T-cell (primary cell): ENCODE measurements at regions not wholly inside any gene's neighbourhood (a gene's known extent, or its start where the extent isn't known, plus 50 kb on each side); places are given as distances from the start of the nearest gene placed in this dataset.

Experiments
- ATAC-seq, 4 experiments: fragments of 200-7000 bp in 3 of 4; fragments of 150-1000 bp in 1 of 4; cut with Tn5 transposase; replicated peaks in 1 of 4; 1 replicate in 3 of 4; 2 replicates in 1 of 4; pipeline ENCODE4 v1.10.0; 2021; ENCODE audit warnings: moderate library complexity in 3 of 4, mild to moderate bottlenecking in 2 of 4, moderate number of reproducible peaks in 1 of 4
- CTCF ChIA-PET, 2 donors: fragments of 300-600 bp; sonication (Branson Sonifier 250); formaldehyde crosslinking; loops; one replicate each; lab custom pipeline; 2022; ENCODE audit warnings: antibody characterized with exemption in 2 of 2; lab: Charles Lee
- POLR2A ChIA-PET, 2 donors: fragments of 300-600 bp; sonication (Branson Sonifier 250); formaldehyde crosslinking; loops; one replicate each; lab custom pipeline; 2022; ENCODE audit warnings: antibody characterized with exemption in 2 of 2; lab: Charles Lee
- DNase-seq, 35 experiments: peaks; one replicate each; pipeline versions ENCODE4 v3.0.0 to v3.0.0-alpha.2; 2013 to 2023
- H3K27ac ChIP-seq: one replicate; pipeline ENCODE4 v1.5.1; 2013; ENCODE audit warnings: low read length
- H3K27me3 ChIP-seq, 2 experiments: replicated peaks in 1 of 2; 1 replicate in 1 of 2; 2 replicates in 1 of 2; pipeline versions ENCODE4 v1.6.1 to v1.7.0; 2013; ENCODE audit warnings: low read length in 1 of 2, mixed read lengths in 1 of 2; ENCODE audit not compliant: control insufficient read depth in 2 of 2, insufficient read depth in 2 of 2; ENCODE audit errors: extremely low read depth in 1 of 2
- H3K36me3 ChIP-seq, 2 donors: 1 replicate in 1 of 2; 2 replicates in 1 of 2; pipeline versions ENCODE4 v1.6.1 to v1.7.0; 2013; ENCODE audit warnings: low read length in 1 of 2; ENCODE audit not compliant: control insufficient read depth in 2 of 2, insufficient read depth in 1 of 2; ENCODE audit errors: extremely low read depth in 1 of 2
- H3K4me1 ChIP-seq, 2 experiments: 1 replicate in 1 of 2; 2 replicates in 1 of 2; pipeline versions ENCODE4 v1.6.1 to v1.7.0; 2013; ENCODE audit warnings: low read length in 2 of 2, mixed read lengths in 1 of 2; ENCODE audit not compliant: insufficient read depth in 2 of 2, control insufficient read depth in 1 of 2; ENCODE audit errors: extremely low read depth in 1 of 2
- H3K4me3 ChIP-seq, 2 donors: 1 replicate in 1 of 2; 2 replicates in 1 of 2; pipeline versions ENCODE4 v1.5.1 to v1.7.0; 2013; ENCODE audit warnings: mild to moderate bottlenecking in 2 of 2, low read length in 1 of 2, moderate library complexity in 1 of 2; ENCODE audit not compliant: control insufficient read depth in 1 of 2; ENCODE audit errors: extremely low read depth in 1 of 2
- H3K9me3 ChIP-seq: 2 replicates; pipeline ENCODE4 v1.7.0; 2013
- H3K27ac Mint-ChIP-seq, 2 donors: one replicate each; pipeline ENCODE4 v1.8.0; 2020 to 2021; ENCODE audit warnings: mild to moderate bottlenecking in 2 of 2, mixed read lengths in 2 of 2
- H3K27me3 Mint-ChIP-seq, 2 donors: one replicate each; pipeline ENCODE4 v1.8.0; 2021 to 2022; ENCODE audit warnings: mixed read lengths in 2 of 2
- H3K36me3 Mint-ChIP-seq: one replicate; pipeline ENCODE4 v1.8.0; 2021; ENCODE audit warnings: mixed read lengths
- H3K4me1 Mint-ChIP-seq, 3 donors: one replicate each; pipeline ENCODE4 v1.8.0; 2020 to 2022; ENCODE audit warnings: mixed read lengths in 3 of 3, mild to moderate bottlenecking in 1 of 3
- H3K4me3 Mint-ChIP-seq, 3 donors: one replicate each; pipeline ENCODE4 v1.8.0; 2020 to 2022; ENCODE audit warnings: mild to moderate bottlenecking in 3 of 3, mixed read lengths in 3 of 3, moderate library complexity in 3 of 3
- H3K9me3 Mint-ChIP-seq, 3 donors: one replicate each; pipeline ENCODE4 v1.8.0; 2020 to 2022; ENCODE audit warnings: mixed read lengths in 3 of 3
- WGBS: methylation state at CpG from one replicate; pipeline ENCODE4 v1.1.5; 2013; ENCODE audit warnings: missing lambda C conversion rate; ENCODE audit not compliant: insufficient coverage; 5-methylcytosine and 5-hydroxymethylcytosine counted together

DNA sequence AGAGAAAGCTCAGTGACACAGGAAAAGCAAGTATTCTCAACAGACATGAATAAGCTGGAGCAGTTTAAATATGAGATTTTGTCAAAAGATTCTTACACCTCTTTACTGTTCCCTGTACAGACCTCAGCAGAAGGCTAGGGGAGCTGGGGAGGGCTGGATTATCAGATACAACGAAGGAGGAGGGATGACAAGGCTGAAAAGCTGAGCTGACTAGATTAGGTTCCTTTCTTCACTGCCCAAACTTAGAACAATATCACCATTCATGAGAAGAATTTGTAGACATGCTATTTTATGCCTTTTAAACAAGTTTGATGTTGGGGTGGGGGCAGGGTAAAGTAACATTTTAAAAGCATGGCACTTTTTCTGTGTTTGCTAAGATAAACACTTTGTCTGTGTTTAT, 611.1 kb downstream of the AACS start:
- no peaks in the 10 kb centered on the region for H3K9me3 Mint-ChIP-seq
- H3K27me3 ChIP-seq = no peaks in the 10 kb centered on the region
- no peaks in the 10 kb centered on the region for H3K4me1 ChIP-seq
- no peak overlapping the region for H3K27ac Mint-ChIP-seq
- no peak overlapping the region for H3K27ac ChIP-seq
- no CpG with 5 or more reads among the region's 1 CpG for WGBS
- ATAC-seq (no peak), DNase-seq (no peak)
- H3K36me3 Mint-ChIP-seq = no peaks in the 10 kb centered on the region
- H3K36me3 ChIP-seq = no peaks in the 10 kb centered on the region
- no peaks in the 10 kb centered on the region for H3K9me3 ChIP-seq
- H3K4me3 ChIP-seq = no peak overlapping the region
- ChIA-PET POLR2A (no interaction called here), CTCF (no interaction called here)
- no peaks in the 10 kb centered on the region for H3K27me3 Mint-ChIP-seq
- H3K4me1 Mint-ChIP-seq = no peaks in the 10 kb centered on the region
- no peak overlapping the region for H3K4me3 Mint-ChIP-seq

DNA sequence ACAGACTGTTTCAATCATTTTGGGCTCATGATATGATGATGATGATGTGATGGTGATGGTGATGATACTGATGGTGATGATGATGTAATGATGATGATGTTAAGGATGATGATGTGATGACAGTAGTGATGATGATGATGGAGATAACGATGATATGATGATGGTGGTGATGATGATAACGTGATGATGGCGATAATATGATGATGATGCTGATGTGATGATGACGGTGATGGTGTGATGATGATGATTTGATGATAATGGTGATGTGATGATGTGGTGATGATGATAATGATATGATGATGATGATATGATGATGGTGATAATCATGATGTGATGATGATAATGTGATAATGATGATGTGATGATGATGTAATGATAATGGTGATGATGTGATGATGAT, 612.6 kb downstream of the AACS start:
- 85% methylated on average over 4 of the region's 4 CpGs for WGBS
- Mint-ChIP-seq H3K27me3 (no peaks in the 10 kb centered on the region), H3K9me3 (no peaks in the 10 kb centered on the region), H3K4me3 (no peak overlapping the region), H3K27ac (no peak overlapping the region), H3K36me3 (no peaks in the 10 kb centered on the region), H3K4me1 (no peaks in the 10 kb centered on the region)
- H3K36me3 ChIP-seq = no peaks in the 10 kb centered on the region
- no peaks in the 10 kb centered on the region for H3K27me3 ChIP-seq
- no peak overlapping the region for H3K4me3 ChIP-seq
- DNase-seq (no peak), ATAC-seq (no peak)
- POLR2A ChIA-PET = no interaction called here
- H3K4me1 ChIP-seq = no peaks in the 10 kb centered on the region
- CTCF ChIA-PET = no interaction called here
- H3K27ac ChIP-seq = no peak overlapping the region
- H3K9me3 ChIP-seq = no peaks in the 10 kb centered on the region

DNA sequence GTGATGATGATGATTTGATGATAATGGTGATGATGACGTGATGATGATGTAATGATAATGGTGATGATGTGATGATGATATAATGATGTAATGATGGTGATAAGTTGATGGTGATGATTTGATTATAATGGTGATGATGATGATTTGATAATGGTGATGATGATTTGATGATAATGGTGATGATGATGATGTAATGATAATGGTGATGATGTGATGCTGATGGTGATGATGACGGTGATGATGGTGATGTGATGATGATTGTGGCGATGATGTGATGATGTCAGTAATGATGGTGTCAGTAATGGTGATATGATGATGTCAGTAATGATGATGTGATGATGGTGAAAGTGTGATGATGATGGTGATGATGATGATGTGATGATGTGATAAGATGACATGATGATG, 613.4 kb downstream of the AACS start:
- Histone ChIP-seq H3K4me1 (no peaks in the 10 kb centered on the region), H3K9me3 (no peaks in the 10 kb centered on the region), H3K36me3 (no peaks in the 10 kb centered on the region), H3K27me3 (no peaks in the 10 kb centered on the region), H3K27ac (no peak overlapping the region), H3K4me3 (no peak overlapping the region)
- H3K9me3 Mint-ChIP-seq = no peaks in the 10 kb centered on the region
- H3K27ac Mint-ChIP-seq = no peak overlapping the region
- POLR2A ChIA-PET = no interaction called here
- ATAC-seq = no peak
- no peak overlapping the region for H3K4me3 Mint-ChIP-seq
- H3K4me1 Mint-ChIP-seq = no peaks in the 10 kb centered on the region
- H3K36me3 Mint-ChIP-seq = no peaks in the 10 kb centered on the region
- H3K27me3 Mint-ChIP-seq = no peaks in the 10 kb centered on the region
- DNase-seq = no peak
- CTCF ChIA-PET = no interaction called here
- WGBS = 85% methylated on average over 3 of the region's 3 CpGs

DNA sequence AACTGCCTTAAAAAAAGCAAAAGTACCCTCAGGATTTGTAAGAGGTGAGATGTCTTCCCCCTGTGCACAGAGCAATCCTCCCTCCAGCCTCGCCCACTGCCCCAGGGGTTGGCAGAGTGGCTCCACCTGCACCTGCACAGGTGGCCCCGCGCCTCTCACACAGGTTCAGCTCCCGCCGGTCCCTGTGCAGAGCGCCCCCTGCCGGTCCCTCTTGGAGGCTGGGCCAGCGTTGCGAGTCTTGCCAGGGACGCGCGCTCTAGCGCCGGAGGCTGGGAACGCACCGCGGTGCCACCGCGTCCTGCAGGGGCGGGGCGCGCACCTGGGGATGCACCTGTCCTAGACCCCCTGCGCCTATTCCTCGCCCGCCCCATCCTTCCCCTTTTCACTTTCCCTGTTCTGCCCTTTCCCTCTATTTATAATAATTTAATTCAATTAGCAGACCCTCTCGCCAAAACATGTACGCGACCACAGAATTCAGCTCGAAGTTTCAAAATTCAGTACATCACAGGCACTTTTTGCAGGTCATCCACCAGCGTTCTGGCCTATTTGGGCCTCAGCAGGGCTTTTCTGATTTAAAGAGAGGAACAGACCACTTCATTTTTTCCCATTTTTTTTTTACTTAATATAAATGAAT, 618.6 kb downstream of the AACS start:
- Histone ChIP-seq H3K9me3 (no peaks in the 10 kb centered on the region), H3K4me3 (no peak overlapping the region), H3K27ac (no peak overlapping the region), H3K4me1 (no peaks in the 10 kb centered on the region), H3K27me3 (peaks cover 0 to 4% of the 10 kb centered on the region in 2 experiments), H3K36me3 (no peaks in the 10 kb centered on the region)
- Mint-ChIP-seq H3K4me3 (no peak overlapping the region), H3K27me3 (peaks cover 4 to 5% of the 10 kb centered on the region in 2 donors), H3K9me3 (peaks cover 0 to 5% (median 0%) of the 10 kb centered on the region in 3 donors), H3K4me1 (no peaks in the 10 kb centered on the region), H3K36me3 (no peaks in the 10 kb centered on the region), H3K27ac (no peak overlapping the region)
- ATAC-seq (no peak), DNase-seq (no peak)
- 17% methylated on average over 29 of the region's 30 CpGs for WGBS
- CTCF ChIA-PET = no interaction called here
- POLR2A ChIA-PET = no interaction called here

DNA sequence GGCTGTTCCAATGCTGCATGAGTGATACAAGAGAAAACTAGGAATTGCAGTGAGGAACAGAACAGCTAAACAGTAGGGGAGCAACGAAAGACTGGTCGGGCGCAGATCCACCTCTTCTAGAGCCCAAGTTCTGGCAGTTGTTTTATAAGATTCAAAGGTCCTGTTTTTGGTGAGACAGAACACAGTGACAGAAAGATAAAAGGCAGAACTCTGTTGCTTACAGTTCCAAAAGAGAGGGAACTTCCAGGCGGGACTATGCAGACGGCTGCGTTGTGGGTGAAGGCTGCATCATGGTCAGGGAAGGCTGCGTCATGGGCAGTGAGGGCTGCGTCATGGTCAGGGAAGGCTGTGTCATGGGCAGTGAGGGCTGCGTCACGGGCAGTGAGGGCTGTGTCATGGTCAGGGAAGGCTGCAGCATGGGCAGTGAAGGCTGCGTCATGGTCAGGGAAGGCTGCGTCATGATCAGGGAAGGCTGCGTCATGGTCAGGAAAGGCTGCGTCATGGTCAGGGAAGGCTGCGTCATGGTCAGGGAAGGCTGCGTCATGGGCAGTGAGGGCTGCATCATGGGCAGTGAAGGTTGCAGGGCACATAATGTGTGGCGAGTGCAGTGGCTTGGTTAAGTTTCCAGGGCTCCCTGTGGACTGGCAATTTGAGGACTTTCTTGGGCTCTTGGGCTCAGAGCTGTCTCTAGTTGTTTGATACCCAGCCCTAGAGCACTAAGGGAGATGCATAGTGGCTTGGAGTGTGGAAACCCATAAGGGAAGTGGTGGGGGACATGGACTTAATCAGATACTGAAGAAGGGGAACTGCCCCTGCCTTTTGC, 619.9 kb downstream of the AACS start:
- ATAC-seq = no peak
- H3K27me3 ChIP-seq = peaks cover 0 to 4% of the 10 kb centered on the region in 2 experiments
- Mint-ChIP-seq H3K9me3 (peaks cover 0 to 5% (median 0%) of the 10 kb centered on the region in 3 donors), H3K27ac (no peak overlapping the region), H3K27me3 (peaks cover 4 to 5% of the 10 kb centered on the region in 2 donors), H3K36me3 (no peaks in the 10 kb centered on the region), H3K4me3 (no peak overlapping the region), H3K4me1 (no peaks in the 10 kb centered on the region)
- no peaks in the 10 kb centered on the region for H3K36me3 ChIP-seq
- CTCF ChIA-PET = no interaction called here
- WGBS = 90% methylated on average over 17 of the region's 17 CpGs
- H3K4me1 ChIP-seq = no peaks in the 10 kb centered on the region
- no peaks in the 10 kb centered on the region for H3K9me3 ChIP-seq
- H3K27ac ChIP-seq = no peak overlapping the region
- POLR2A ChIA-PET = no interaction called here
- H3K4me3 ChIP-seq = no peak overlapping the region
- DNase-seq = no peak

DNA sequence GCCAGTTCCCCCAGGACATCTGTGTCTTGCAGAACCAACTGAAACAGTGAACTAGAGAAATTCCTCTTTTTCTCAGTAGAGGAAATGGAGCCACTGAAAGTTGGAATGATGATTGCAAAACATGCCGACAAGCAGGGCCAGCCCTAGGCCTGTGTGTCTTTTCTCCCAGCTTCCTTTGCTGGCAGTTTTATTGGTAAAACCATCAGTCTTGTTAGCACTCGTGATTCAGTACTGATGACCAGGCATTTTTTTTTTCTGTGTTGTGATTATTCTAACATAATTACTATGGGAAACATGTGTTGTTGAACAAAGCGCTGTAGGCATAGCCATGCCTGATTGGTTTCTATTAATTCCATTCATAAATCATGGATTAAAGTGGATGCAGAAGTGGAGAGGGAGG, 620.7 kb downstream of the AACS start:
- no peaks in the 10 kb centered on the region for H3K36me3 Mint-ChIP-seq
- no peak overlapping the region for H3K4me3 Mint-ChIP-seq
- H3K4me1 Mint-ChIP-seq = no peaks in the 10 kb centered on the region
- no peak for ATAC-seq
- H3K4me3 ChIP-seq = no peak overlapping the region
- H3K9me3 ChIP-seq = no peaks in the 10 kb centered on the region
- H3K9me3 Mint-ChIP-seq = peaks cover 0 to 5% (median 0%) of the 10 kb centered on the region in 3 donors
- no peak overlapping the region for H3K27ac ChIP-seq
- no peak overlapping the region for H3K27ac Mint-ChIP-seq
- peaks cover 4 to 5% of the 10 kb centered on the region in 2 donors for H3K27me3 Mint-ChIP-seq
- ChIA-PET POLR2A (no interaction called here), CTCF (no interaction called here)
- no peaks in the 10 kb centered on the region for H3K4me1 ChIP-seq
- WGBS = 20% methylated on average over 1 of the region's 3 CpGs
- H3K36me3 ChIP-seq = no peaks in the 10 kb centered on the region
- no peak for DNase-seq
- peaks cover 0 to 4% of the 10 kb centered on the region in 2 experiments for H3K27me3 ChIP-seq
